Retinal pigment epithelial cell (primary cell): ENCODE measurements at regions not wholly inside any gene's neighbourhood (a gene's known extent, or its start where the extent isn't known, plus 50 kb on each side); places are given as distances from the start of the nearest gene placed in this dataset.
"Not testable (repeated sequence)": the region's sequence is repeated elsewhere in the genome, so short reads cannot be mapped to it uniquely, and the experiment has no call there.

ENCODE experiments used
- DNase-seq: peaks from one replicate; pipeline ENCODE4 v3.0.0-alpha.2; 2010; ENCODE audit warnings: low read depth
- H3K4me3 ChIP-seq: 2 replicates; pipeline ENCODE4 v1.5.1; 2011; ENCODE audit warnings: mild to moderate bottlenecking, low read length, control low read depth, moderate library complexity
- CTCF ChIP-seq: conservative IDR thresholded peaks from 2 replicates; pipeline ENCODE4 v1.5.1; 2011; ENCODE audit warnings: low read depth, low read length, control low read depth, inconsistent platforms

DNA sequence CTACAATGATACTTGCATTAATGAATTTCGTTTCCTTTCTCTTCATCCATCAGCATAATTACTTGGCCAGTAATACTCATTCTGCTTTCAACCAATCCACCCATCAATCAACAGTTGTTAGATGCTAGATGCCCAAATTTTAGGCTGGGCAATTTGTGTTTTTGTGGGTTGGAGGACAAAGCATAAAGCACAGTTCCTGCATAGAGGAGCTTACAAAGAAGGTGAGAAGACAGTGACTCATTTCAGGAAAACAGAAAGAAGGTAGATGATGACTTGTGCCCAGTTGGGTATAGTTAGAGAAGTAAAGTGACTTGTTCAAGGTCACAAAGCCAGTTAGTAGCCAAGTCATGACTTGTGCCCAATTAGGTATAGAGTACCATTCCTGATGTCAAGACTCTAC, 1186.8 kb upstream of the CELF4 start:
- H3K4me3 ChIP-seq: no peak overlapping the region
- no peak for DNase-seq
- no peak for TF ChIP-seq CTCF

GRCh38 chr18:38751898-38752297, 1186.3 kb upstream of the CELF4 start:
- no peak for TF ChIP-seq CTCF
- DNase-seq: peak; percentile 19
- no peak overlapping the region for H3K4me3 ChIP-seq

- DNase-seq: no peak
- no peak for TF ChIP-seq CTCF
- H3K4me3 ChIP-seq: no peak overlapping the region
Measured at GRCh38 chr18:38751211-38751610, 1185.6 kb upstream of the CELF4 start.

- H3K4me3 ChIP-seq: no peak overlapping the region
Measured at GRCh38 chr18:38750751-38751150, 1185.2 kb upstream of the CELF4 start.

DNA sequence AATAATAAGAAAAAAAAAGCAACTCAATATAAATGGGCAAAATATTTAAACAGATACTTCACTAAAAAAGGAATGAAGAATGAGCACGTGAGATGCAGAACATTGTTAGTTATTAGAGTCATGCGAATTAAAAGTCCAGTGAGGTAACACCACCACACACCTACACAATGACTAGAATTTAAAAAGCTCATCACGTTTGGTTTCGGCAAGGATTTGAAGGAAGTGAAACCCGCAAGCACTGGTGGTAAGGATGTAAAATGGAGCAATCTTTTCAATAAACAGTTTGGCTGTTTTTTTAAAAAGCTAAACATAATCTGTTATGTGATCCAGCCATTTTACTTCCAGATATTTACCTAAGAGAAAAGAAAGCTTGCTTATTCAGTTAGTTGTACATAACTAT, 1181.6 kb upstream of the CELF4 start:
- no peak for TF ChIP-seq CTCF
- DNase-seq: no peak
- H3K4me3 ChIP-seq: no peak overlapping the region

More at GRCh38 chr18:38750751-38751150, 1185.2 kb upstream of the CELF4 start:
- no peak for TF ChIP-seq CTCF
- DNase-seq: no peak

- DNase-seq, H3K4me3 ChIP-seq: not testable (repeated sequence)
Measured at GRCh38 chr18:38720181-38720580, 1154.6 kb upstream of the CELF4 start.

GRCh38 chr18:38718365-38718901, 1152.8 kb upstream of the CELF4 start:
- no peak for TF ChIP-seq CTCF
- DNase-seq: no peak
- H3K4me3 ChIP-seq: no peak overlapping the region

GRCh38 chr18:38709122-38709521, 1143.5 kb upstream of the CELF4 start:
- no peak for TF ChIP-seq CTCF
- no peak overlapping the region for H3K4me3 ChIP-seq

More at GRCh38 chr18:38709122-38709521, 1143.5 kb upstream of the CELF4 start:
- no peak for DNase-seq
